ENCODE measurements at regions not wholly inside any gene's neighbourhood (a gene's known extent, or its start where the extent isn't known, plus 50 kb on each side); places are given as distances from the start of the nearest gene placed in this dataset.
"Not testable (repeated sequence)": the region's sequence is repeated elsewhere in the genome, so short reads cannot be mapped to it uniquely, and the experiment has no call there.

DNA sequence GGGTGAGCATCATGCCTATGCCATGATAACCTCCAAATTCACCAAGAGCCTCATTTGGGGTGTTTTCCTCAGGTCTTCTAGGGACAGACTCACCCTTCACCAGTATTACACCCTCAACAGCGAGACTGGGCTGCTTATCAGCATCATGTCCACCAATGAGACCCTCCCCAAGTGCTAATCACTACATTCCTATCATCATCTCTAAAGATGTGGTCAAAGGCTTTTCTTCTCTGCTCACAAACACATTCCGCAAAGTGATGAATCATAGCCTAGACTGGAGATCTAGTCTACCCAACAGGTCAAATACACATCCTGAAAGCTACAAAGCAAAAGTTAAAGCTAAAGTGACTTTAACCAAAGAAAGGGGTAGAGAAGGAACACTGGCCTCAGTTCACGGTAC, 75.3 kb upstream of the C7orf33 start:
- intact Hi-C loops (cut with DNase I) = no loop called here
- ATAC-seq (no peak), DNase-seq (no peak)
- Histone ChIP-seq H3K27ac (no peak overlapping the region), H3K27me3 (no peaks in the 10 kb centered on the region), H3K36me3 (no peaks in the 10 kb centered on the region), H3K4me3 (no peak overlapping the region), H3K4me1 (no peaks in the 10 kb centered on the region), H3K9me3 (no peaks in the 10 kb centered on the region)
- WGBS (ENCODE audit: insufficient coverage, low coverage, low lambda C conversion rate, missing lambda C conversion rate) = 100% methylated on average over 2 of the region's 3 CpGs
- no peak for TF ChIP-seq POLR2A (IDR thresholded peaks at IDR 0.05)
- TF ChIP-seq, protein P1, sequence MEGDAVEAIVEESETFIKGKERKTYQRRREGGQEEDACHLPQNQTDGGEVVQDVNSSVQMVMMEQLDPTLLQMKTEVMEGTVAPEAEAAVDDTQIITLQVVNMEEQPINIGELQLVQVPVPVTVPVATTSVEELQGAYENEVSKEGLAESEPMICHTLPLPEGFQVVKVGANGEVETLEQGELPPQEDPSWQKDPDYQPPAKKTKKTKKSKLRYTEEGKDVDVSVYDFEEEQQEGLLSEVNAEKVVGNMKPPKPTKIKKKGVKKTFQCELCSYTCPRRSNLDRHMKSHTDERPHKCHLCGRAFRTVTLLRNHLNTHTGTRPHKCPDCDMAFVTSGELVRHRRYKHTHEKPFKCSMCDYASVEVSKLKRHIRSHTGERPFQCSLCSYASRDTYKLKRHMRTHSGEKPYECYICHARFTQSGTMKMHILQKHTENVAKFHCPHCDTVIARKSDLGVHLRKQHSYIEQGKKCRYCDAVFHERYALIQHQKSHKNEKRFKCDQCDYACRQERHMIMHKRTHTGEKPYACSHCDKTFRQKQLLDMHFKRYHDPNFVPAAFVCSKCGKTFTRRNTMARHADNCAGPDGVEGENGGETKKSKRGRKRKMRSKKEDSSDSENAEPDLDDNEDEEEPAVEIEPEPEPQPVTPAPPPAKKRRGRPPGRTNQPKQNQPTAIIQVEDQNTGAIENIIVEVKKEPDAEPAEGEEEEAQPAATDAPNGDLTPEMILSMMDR (IDR thresholded peaks at IDR 0.05) = no peak

DNA sequence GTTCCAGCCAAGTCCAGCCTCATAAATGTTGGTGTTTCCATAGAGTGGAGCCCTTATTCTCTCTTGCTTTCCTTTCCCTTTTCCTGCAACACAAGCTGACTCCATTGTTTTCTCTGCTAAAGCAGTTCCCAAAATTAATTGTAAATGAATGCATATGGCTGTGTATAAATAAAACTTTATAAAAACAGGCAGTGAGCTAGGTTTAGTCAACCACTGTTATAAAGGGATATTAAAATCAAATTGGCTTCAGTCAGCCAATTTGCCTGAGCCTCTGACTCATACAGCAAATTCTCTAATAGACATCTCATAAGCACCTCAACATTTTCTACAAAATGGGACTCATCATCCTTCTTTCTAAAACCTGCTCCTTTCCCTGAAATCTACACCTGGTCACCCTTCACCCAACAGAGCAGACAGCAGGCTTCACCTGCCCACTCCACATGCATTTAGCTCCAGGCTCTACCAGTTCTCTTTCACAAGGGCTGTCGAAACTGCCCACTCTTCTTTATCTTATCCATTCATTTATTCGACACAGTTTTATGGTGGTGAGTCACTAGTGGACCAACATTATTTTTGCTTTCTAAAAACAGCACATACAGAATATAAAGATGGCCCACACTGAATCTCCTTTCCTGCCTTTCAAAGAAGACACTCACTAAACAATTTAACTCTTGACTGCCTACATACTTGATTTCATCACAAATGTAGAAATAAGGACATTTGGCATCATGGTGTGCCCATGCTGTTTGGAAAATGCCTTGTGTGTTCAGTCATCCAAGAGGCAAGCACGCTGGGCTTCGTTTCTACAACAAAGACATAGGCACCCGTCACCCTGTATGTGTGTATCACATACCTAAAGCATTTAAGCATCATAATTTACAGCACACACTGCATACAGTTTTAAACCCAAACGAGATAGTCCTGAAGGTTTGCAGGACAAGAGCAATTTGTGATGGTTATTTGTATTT, 74.6 kb upstream of the C7orf33 start:
- no peak overlapping the region for H3K4me3 ChIP-seq
- no peaks in the 10 kb centered on the region for H3K27me3 ChIP-seq
- DNase-seq = no peak
- no peak for TF ChIP-seq POLR2A (IDR thresholded peaks at IDR 0.05)
- TF ChIP-seq, protein P1 (IDR thresholded peaks at IDR 0.05) = no peak
- intact Hi-C loops (cut with DNase I) = no loop called here
- H3K27ac ChIP-seq = no peak overlapping the region
- no peaks in the 10 kb centered on the region for H3K9me3 ChIP-seq
- no peaks in the 10 kb centered on the region for H3K4me1 ChIP-seq
- ATAC-seq = no peak
- WGBS (ENCODE audit: insufficient coverage, low coverage, low lambda C conversion rate, missing lambda C conversion rate) = 56% methylated on average over 6 of the region's 6 CpGs
- no peaks in the 10 kb centered on the region for H3K36me3 ChIP-seq

DNA sequence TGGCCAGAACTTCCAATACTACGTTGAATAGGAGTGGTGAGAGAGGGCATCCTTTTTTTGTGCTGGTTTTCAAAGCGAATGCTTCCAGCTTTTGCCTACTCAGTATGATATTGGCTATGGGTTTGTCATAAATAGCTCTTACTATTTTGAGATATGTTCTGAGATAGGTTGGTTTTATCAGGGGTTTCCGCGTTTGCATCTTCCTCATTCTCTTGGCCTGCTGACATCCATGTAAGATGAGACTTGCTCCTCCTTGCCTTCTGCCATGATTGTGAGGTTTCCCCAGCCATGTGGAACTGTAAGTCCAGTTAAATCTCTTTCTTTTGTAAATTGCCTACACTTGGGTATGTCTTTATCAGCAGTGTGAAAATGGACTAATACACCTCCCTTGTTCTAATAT, 71.2 kb upstream of the C7orf33 start:
- H3K27ac ChIP-seq; intact Hi-C loops (cut with DNase I): not testable (repeated sequence)

DNA sequence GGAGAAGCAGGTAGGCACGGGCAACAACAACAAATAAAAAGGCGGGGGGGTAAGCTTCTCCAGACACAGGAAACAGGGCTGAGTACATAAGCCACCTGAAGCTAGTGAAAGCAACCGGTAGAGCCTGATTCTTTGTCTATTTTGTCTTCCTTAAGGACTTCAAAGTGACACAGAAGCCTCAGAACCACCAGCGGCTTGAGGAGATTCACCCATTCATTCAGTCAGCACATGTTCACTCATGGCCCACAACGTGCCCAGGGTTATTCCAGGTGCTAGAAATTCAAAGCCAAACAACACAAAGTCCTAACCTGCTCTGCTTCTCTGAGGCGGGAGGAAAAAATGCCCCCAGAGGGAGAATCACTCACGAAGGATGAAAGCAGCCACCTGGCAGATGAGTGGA, 69.3 kb upstream of the C7orf33 start:
- no peak for ATAC-seq
- Histone ChIP-seq H3K4me1 (no peaks in the 10 kb centered on the region), H3K4me3 (no peak overlapping the region), H3K9me3 (no peaks in the 10 kb centered on the region), H3K27ac (no peak overlapping the region), H3K36me3 (no peaks in the 10 kb centered on the region), H3K27me3 (no peaks in the 10 kb centered on the region)
- DNase-seq = no peak
- TF ChIP-seq, protein P1 (IDR thresholded peaks at IDR 0.05) = no peak
- no peak for TF ChIP-seq POLR2A (IDR thresholded peaks at IDR 0.05)
- intact Hi-C loops (cut with DNase I) = no loop called here
- 55% methylated on average over 7 of the region's 7 CpGs for WGBS (ENCODE audit: insufficient coverage, low coverage, low lambda C conversion rate, missing lambda C conversion rate)

More for the DNA sequence above, 71.2 kb upstream of the C7orf33 start:
- ATAC-seq, H3K27me3 ChIP-seq, H3K36me3 ChIP-seq, H3K9me3 ChIP-seq, H3K4me1 ChIP-seq, H3K4me3 ChIP-seq, DNase-seq: not testable (repeated sequence)
- 39% methylated on average over 4 of the region's 4 CpGs for WGBS (ENCODE audit: insufficient coverage, low coverage, low lambda C conversion rate, missing lambda C conversion rate)

DNA sequence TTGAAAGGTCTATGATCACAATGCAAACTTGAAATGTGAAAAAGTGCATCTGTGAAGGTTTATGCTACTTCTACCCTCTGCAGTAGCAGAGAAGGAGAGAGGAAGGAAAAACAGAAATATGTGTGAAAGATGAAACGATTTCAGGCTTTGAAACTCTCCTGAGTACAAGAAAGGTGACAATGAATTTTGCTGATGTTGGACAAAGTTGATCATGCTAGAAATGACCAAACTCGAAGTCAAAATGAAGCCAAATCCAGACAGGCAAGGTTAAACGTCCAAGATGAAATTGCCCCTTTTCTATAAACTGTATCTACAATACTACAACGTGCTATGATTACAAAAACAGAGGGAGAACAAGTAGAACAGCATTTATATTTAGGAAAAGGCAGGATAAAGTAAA, 67.0 kb upstream of the C7orf33 start:
- ATAC-seq (no peak), DNase-seq (no peak)
- H3K9me3 ChIP-seq = no peaks in the 10 kb centered on the region
- H3K27me3 ChIP-seq = no peaks in the 10 kb centered on the region
- H3K36me3 ChIP-seq = no peaks in the 10 kb centered on the region
- intact Hi-C loops (cut with DNase I) = no loop called here
- H3K4me3 ChIP-seq = no peak overlapping the region
- WGBS (ENCODE audit: insufficient coverage, low coverage, low lambda C conversion rate, missing lambda C conversion rate) = 36% methylated on average over 4 of the region's 4 CpGs
- TF ChIP-seq, protein P1 (IDR thresholded peaks at IDR 0.05) = no peak
- TF ChIP-seq POLR2A (IDR thresholded peaks at IDR 0.05) = no peak
- no peak overlapping the region for H3K27ac ChIP-seq
- no peaks in the 10 kb centered on the region for H3K4me1 ChIP-seq
